GM12872 (cell line): ENCODE measurements at regions not wholly inside any gene's neighbourhood (a gene's known extent, or its start where the extent isn't known, plus 50 kb on each side); places are given as distances from the start of the nearest gene placed in this dataset.

ENCODE experiments used
- TF ChIP-seq, protein P1 (sequence below): IDR thresholded peaks from 3 replicates; pipeline ENCODE4 v1.5.1; 2011; ENCODE audit warnings: low read depth, mild to moderate bottlenecking, low read length, moderate library complexity; ENCODE audit not compliant: insufficient read depth

DNA sequence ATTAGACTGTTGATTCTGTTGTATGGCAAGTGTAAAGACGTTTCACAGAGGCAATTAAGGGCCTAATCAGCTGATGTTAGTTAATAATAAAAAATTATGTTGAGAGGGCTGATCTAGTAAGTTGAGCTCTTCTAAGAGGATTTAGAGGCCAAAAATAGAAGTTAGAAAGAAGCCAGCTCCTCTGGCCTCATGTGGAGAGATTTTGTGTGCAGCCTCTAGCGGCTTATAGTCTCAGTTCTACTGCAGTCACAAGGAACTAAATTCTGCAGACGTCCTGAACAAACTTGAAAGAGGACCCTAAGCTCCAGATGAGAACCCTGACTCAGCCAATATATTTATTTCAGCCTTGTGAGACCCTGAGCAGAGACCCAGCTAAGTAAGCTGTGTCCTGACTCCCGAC is 498.6 kb downstream of the BTBD3 start:
- TF ChIP-seq, protein P1, sequence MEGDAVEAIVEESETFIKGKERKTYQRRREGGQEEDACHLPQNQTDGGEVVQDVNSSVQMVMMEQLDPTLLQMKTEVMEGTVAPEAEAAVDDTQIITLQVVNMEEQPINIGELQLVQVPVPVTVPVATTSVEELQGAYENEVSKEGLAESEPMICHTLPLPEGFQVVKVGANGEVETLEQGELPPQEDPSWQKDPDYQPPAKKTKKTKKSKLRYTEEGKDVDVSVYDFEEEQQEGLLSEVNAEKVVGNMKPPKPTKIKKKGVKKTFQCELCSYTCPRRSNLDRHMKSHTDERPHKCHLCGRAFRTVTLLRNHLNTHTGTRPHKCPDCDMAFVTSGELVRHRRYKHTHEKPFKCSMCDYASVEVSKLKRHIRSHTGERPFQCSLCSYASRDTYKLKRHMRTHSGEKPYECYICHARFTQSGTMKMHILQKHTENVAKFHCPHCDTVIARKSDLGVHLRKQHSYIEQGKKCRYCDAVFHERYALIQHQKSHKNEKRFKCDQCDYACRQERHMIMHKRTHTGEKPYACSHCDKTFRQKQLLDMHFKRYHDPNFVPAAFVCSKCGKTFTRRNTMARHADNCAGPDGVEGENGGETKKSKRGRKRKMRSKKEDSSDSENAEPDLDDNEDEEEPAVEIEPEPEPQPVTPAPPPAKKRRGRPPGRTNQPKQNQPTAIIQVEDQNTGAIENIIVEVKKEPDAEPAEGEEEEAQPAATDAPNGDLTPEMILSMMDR = no peak

DNA sequence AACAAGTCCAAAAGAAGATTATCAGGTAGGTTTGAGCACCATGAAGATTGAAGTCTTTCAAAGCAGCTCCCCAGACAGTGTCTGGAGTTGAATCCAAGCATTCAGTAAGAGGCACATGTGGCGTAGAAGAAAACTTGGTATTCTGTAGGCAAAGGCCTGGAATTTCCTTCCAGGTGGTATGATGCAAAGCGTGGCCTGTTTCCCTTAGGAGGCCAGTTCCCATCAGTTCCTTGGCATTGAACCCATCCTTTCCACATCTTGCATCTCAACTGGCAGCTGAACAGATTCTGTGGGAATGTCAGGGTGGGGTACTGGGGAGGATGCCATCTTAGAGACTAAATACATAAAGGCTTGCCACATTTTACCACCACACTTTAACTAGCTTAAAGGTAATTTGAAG is 516.0 kb downstream of the BTBD3 start:
- TF ChIP-seq, protein P1 = no peak

DNA sequence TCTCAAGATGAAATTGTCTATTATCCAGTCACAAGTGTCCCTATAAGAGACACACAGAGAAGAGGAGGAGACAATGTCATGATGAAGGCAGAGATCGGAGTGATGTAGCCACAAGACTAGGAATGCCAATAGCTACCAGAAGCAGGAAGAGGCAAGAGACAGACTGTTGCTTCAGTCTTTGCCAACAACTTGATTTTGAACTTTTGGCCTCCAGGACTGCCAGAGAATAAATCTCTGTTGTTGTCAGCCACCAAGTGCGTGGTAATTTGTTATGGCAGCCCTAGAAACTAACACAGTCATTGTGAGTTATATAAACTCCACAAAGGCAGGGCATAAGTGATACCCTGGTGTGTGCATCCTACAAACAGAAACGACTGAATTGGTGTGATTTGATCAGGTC is 517.0 kb downstream of the BTBD3 start:
- TF ChIP-seq, protein P1 = no peak

DNA sequence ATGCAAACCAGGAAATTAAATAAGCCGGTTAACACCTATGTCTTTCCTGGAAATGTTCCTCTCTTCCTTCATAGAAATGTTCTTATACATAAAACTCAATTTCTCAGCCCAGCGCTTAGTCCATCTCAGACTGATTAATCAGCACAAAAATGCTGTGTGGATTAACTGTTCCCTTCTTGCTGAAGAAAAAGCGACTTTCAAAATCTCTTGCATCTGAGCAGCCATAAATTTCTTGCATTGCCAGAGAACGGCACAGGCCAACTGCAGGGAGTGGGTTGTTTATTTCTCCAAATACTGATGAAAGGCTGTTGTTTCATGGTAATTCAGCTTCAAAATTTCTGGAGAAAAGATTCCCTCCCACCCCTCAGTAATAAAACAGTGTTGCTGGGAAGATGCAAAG is 517.6 kb downstream of the BTBD3 start:
- TF ChIP-seq, protein P1 = no peak

DNA sequence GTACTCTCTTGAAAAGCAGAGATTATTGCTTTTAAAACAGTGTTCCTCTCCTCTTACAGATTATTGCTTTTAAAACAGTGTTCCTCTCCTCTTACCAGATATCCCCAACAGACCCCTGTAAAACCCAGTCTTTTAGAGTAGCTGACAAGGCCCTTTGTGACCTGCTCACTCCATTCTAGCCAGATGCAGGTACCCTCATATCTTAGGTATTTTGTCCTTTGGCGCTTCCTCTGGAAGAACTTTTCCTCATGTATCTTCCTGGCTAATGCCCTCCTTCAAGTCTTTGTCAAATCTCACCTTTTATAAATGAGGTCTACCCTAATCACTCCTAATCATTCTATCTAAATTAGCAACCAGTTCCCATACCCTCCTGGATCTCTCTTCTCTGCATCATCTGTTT is 536.0 kb downstream of the BTBD3 start:
- TF ChIP-seq, protein P1 = no peak

DNA sequence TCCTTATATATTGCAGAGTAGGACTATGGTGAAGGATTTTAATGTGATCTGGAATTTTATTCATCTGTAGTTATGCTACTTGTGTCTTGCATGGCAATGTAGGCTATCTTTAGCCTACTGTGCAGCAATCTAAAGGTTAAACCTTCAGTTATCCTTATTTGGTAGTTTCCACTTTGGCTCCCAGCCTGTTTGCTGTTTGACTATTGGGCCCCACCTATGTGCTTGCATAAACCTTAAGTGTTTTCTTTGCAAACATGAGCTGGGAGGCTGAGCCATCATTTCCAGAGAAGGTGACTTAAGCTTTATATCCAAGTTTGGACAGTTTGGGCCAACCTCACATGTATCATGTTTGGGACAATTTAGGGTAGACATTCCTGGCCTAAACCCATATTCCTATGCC is 537.5 kb downstream of the BTBD3 start:
- TF ChIP-seq, protein P1 = no peak

DNA sequence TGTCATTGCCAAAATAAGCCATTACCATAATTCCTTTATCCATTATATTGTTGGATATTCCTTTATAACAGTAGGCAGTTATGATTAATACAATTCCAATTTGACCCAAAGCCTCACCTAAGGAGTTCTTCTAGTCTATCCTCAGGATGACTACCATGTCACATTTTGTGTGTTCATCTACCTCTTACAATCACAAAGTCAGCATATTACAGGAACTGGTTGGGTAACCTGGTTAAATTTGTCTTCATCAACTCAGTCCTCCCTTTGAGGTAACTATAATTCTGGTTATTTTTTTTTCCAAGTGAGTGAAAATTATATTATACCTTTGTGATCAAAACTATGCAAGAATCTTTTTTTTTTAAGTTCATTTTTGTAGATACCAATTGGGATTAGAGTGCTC is 540.5 kb downstream of the BTBD3 start:
- TF ChIP-seq, protein P1 = no peak

DNA sequence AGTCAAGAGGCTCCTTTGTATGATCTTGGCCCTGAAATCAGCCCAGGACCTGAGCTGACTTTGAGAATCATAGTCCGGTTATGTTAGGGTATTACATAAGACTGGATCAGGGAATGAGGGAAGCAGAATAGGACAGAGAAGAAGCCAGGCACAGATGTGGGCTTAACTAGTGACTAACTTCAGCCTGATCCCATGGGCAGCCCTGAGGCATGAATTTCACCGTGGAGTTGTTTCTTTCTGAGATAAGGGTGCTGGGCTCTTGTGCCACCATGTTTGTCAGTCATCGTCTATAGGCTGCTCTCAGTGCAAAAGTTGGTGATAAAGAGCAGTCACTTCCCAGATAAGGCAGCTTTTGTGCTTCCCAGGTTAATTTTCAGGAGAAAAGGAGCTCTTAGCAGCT is 544.7 kb upstream of the SPTLC3 start:
- TF ChIP-seq, protein P1 = no peak
